ENCODE measurements at regions not wholly inside any gene's neighbourhood (a gene's known extent, or its start where the extent isn't known, plus 50 kb on each side); places are given as distances from the start of the nearest gene placed in this dataset.

- Histone ChIP-seq H3K27me3 (ENCODE audit: control insufficient read depth in 2 of 2, insufficient read depth in 2 of 2, low read length in 2 of 2) (peaks cover 25 to 79% of the 10 kb centered on the region in 2 experiments), H3K4me2 (ENCODE audit: insufficient read depth, low read length) (no peak overlapping the region), H4K20me1 (replicated peaks; ENCODE audit: control insufficient read depth, insufficient read depth, low read length) (no peaks in the 10 kb centered on the region; the same call in 1 of the 2 replicates), H3K36me3 (ENCODE audit: control insufficient read depth, insufficient read depth, low read length) (no peaks in the 10 kb centered on the region), H2AFZ (ENCODE audit: low read depth, low read length) (no peak overlapping the region), H3K27ac (ENCODE audit: extremely low read depth, low read depth, low read length) (no peak overlapping the region), H3K9me1 (ENCODE audit: control insufficient read depth, insufficient read depth, low read length) (no peaks in the 10 kb centered on the region), H3K79me2 (ENCODE audit: control insufficient read depth, insufficient read depth, low read length) (no peaks in the 10 kb centered on the region), H3K9me3 (replicated peaks; ENCODE audit: control insufficient read depth, insufficient read depth, low read depth, low read length) (no peaks in the 10 kb centered on the region), H3K4me3 (no peak overlapping the region), H3K9ac (ENCODE audit: insufficient read depth in 1 of 2, low read depth in 2 of 2, low read length in 2 of 2) (no peak overlapping the region), H3K4me1 (replicated peaks in 1 of 2; ENCODE audit: control insufficient read depth in 2 of 2, insufficient read depth in 2 of 2, low read length in 2 of 2) (no peaks in the 10 kb centered on the region)
- FAIRE-seq, result no peak
- intact Hi-C loops (cut with micrococcal nuclease), result no loop called here
- 3% methylated on average over 13 of the region's 13 CpGs for WGBS (ENCODE audit: insufficient coverage, low coverage, missing lambda C conversion rate)
- ATAC-seq, result no peak
- DNase-seq (ENCODE audit: extremely low read depth in 1 of 4, low spot score in 3 of 4), result no peak
- no peak for TF ChIP-seq FOXJ3 (CRISPR knock-in tag; IDR thresholded peaks at IDR 0.05)
- TF ChIP-seq SREBF2 (CRISPR knock-in tag; IDR thresholded peaks at IDR 0.05), result no peak
- BruUV-seq (replicated peaks), result no TSS peak
- in situ Hi-C loops (cut with MboI), result no loop called here
- POLR2A ChIA-PET, result no interaction called here
- CTCF ChIA-PET (ENCODE audit: low intra/inter-chr PET ratio), result no interaction called here
Observed at GRCh38 chr11:71109586-71109985, 142.8 kb downstream of the SHANK2 start.

GRCh38 chr11:71109186-71109585 is 143.2 kb downstream of the SHANK2 start:
- no peaks in the 10 kb centered on the region for H3K79me2 ChIP-seq (ENCODE audit: control insufficient read depth, insufficient read depth, low read length)
- H3K4me3 ChIP-seq, result no peak overlapping the region
- ChIA-PET POLR2A (no interaction called here), CTCF (ENCODE audit: low intra/inter-chr PET ratio) (no interaction called here)
- WGBS (ENCODE audit: insufficient coverage, low coverage, missing lambda C conversion rate), result 1% methylated on average over 8 of the region's 9 CpGs
- no peaks in the 10 kb centered on the region; the same call in none of the 2 replicates for H4K20me1 ChIP-seq (replicated peaks; ENCODE audit: control insufficient read depth, insufficient read depth, low read length)
- TF ChIP-seq, protein P1, sequence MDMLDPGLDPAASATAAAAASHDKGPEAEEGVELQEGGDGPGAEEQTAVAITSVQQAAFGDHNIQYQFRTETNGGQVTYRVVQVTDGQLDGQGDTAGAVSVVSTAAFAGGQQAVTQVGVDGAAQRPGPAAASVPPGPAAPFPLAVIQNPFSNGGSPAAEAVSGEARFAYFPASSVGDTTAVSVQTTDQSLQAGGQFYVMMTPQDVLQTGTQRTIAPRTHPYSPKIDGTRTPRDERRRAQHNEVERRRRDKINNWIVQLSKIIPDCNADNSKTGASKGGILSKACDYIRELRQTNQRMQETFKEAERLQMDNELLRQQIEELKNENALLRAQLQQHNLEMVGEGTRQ (CRISPR knock-in tag; IDR thresholded peaks at IDR 0.05), result no peak
- TF ChIP-seq STAT5A (IDR thresholded peaks at IDR 0.05; ENCODE audit: borderline replicate concordance, low read length) (no peak), MEF2A (IDR thresholded peaks at IDR 0.05; ENCODE audit: control insufficient read depth, low read depth, low read length) (no peak), GTF2E2 (tag; IDR thresholded peaks at IDR 0.05) (no peak), PRPF4 (IDR thresholded peaks at IDR 0.05; ENCODE audit: insufficient read depth, low read depth, low read length, poor library complexity, severe bottlenecking) (no peak), NFATC3 (IDR thresholded peaks at IDR 0.05) (no peak)
- intact Hi-C loops (cut with micrococcal nuclease), result no loop called here
- FAIRE-seq (no peak), DNase-seq (ENCODE audit: extremely low read depth in 1 of 4, low spot score in 3 of 4) (no peak), ATAC-seq (no peak)
- H3K9me1 ChIP-seq (ENCODE audit: control insufficient read depth, insufficient read depth, low read length), result no peaks in the 10 kb centered on the region
- H3K9ac ChIP-seq (ENCODE audit: insufficient read depth in 1 of 2, low read depth in 2 of 2, low read length in 2 of 2), result no peak overlapping the region
- in situ Hi-C loops (cut with MboI), result no loop called here
- no TSS peak for BruUV-seq (replicated peaks)
- H3K36me3 ChIP-seq (ENCODE audit: control insufficient read depth, insufficient read depth, low read length), result no peaks in the 10 kb centered on the region
- H3K9me3 ChIP-seq (replicated peaks; ENCODE audit: control insufficient read depth, insufficient read depth, low read depth, low read length), result no peaks in the 10 kb centered on the region
- no peaks in the 10 kb centered on the region for H3K4me1 ChIP-seq (replicated peaks in 1 of 2; ENCODE audit: control insufficient read depth in 2 of 2, insufficient read depth in 2 of 2, low read length in 2 of 2)
- no peak overlapping the region for H3K4me2 ChIP-seq (ENCODE audit: insufficient read depth, low read length)
- no peak overlapping the region for H3K27ac ChIP-seq (ENCODE audit: extremely low read depth, low read depth, low read length)
- H3K27me3 ChIP-seq (ENCODE audit: control insufficient read depth in 2 of 2, insufficient read depth in 2 of 2, low read length in 2 of 2), result peaks cover 23 to 79% of the 10 kb centered on the region in 2 experiments
- no peak overlapping the region for H2AFZ ChIP-seq (ENCODE audit: low read depth, low read length)
